Inflammatory macrophage treated with lipopolysaccharide for 1 hour (primary cell): ENCODE measurements at regions not wholly inside any gene's neighbourhood (a gene's known extent, or its start where the extent isn't known, plus 50 kb on each side); places are given as distances from the start of the nearest gene placed in this dataset.
"Not testable (repeated sequence)": the region's sequence is repeated elsewhere in the genome, so short reads cannot be mapped to it uniquely, and the experiment has no call there.

Source experiments
- DNase-seq, 2 donors: peaks; one replicate each; pipeline ENCODE4 v3.0.0-alpha.2; 2020 to 2022

GRCh38 chr14:105682442-105682841 is 156.1 kb downstream of the TMEM121 start:
- not testable (repeated sequence) for DNase-seq

GRCh38 chr14:105682956-105683570 is 156.7 kb downstream of the TMEM121 start:
- DNase-seq, result no peak

- DNase-seq, result not testable (repeated sequence)
Measured at GRCh38 chr14:105684056-105684455, 157.7 kb downstream of the TMEM121 start.

GRCh38 chr14:105684597-105684996 is 158.2 kb downstream of the TMEM121 start:
- DNase-seq, result not testable (repeated sequence)

GRCh38 chr14:105685003-105685402 is 158.6 kb downstream of the TMEM121 start:
- DNase-seq, result no peak

- DNase-seq, result not testable (repeated sequence)
Measured at GRCh38 chr14:105685605-105686004, 159.2 kb downstream of the TMEM121 start.

GRCh38 chr14:105686050-105686449 is 159.7 kb downstream of the TMEM121 start:
- DNase-seq, result not testable (repeated sequence)

GRCh38 chr14:105686462-105687170 is 160.2 kb downstream of the TMEM121 start:
- DNase-seq, result not testable (repeated sequence)

GRCh38 chr14:105687171-105688022 is 161.0 kb downstream of the TMEM121 start:
- not testable (repeated sequence) for DNase-seq

- DNase-seq, result not testable (repeated sequence)
Measured at GRCh38 chr14:105688023-105688351, 161.6 kb downstream of the TMEM121 start.

GRCh38 chr14:105688664-105689221 is 162.4 kb downstream of the TMEM121 start:
- not testable (repeated sequence) for DNase-seq

GRCh38 chr14:105689722-105690121 is 163.3 kb downstream of the TMEM121 start:
- no peak for DNase-seq

GRCh38 chr14:105690671-105691070 is 164.3 kb downstream of the TMEM121 start:
- DNase-seq, result no peak

- not testable (repeated sequence) for DNase-seq
Measured at GRCh38 chr14:105691321-105692109, 165.1 kb downstream of the TMEM121 start.

- not testable (repeated sequence) for DNase-seq
Measured at GRCh38 chr14:105692110-105692685, 165.8 kb downstream of the TMEM121 start.

GRCh38 chr14:105694961-105695360 is 168.6 kb downstream of the TMEM121 start:
- no peak for DNase-seq

- not testable (repeated sequence) for DNase-seq
Measured at GRCh38 chr14:105696388-105696787, 170.0 kb downstream of the TMEM121 start.

- DNase-seq, result not testable (repeated sequence)
Measured at GRCh38 chr14:105697414-105697813, 171.0 kb downstream of the TMEM121 start.

- DNase-seq, result not testable (repeated sequence)
Measured at GRCh38 chr14:105697955-105698354, 171.6 kb downstream of the TMEM121 start.

- not testable (repeated sequence) for DNase-seq
Measured at GRCh38 chr14:105698940-105699556, 172.7 kb downstream of the TMEM121 start.

GRCh38 chr14:105699706-105700105 is 173.3 kb downstream of the TMEM121 start:
- DNase-seq, result not testable (repeated sequence)
